Stimulated activated CD4-positive, alpha-beta T cell treated with anti-CD3 and anti-CD28 coated beads, TNF-alpha, amount 100 ng/mL, for 1 hour (primary cell): ENCODE measurements at regions not wholly inside any gene's neighbourhood (a gene's known extent, or its start where the extent isn't known, plus 50 kb on each side); places are given as distances from the start of the nearest gene placed in this dataset.
"Not testable (repeated sequence)": the region's sequence is repeated elsewhere in the genome, so short reads cannot be mapped to it uniquely, and the experiment has no call there.

ENCODE experiments used
- DNase-seq, 3 donors: peaks; one replicate each; pipeline ENCODE4 v3.0.0-alpha.2; 2020; ENCODE audit warnings: low read depth in 3 of 3, low spot score in 1 of 3

- DNase-seq: no peak
Measured at GRCh38 chr4:81319657-81320056, 104.6 kb upstream of the PRKG2 start.

- DNase-seq: no peak
Measured at GRCh38 chr4:81314897-81315470, 100.0 kb upstream of the PRKG2 start.

GRCh38 chr4:81314196-81314896, 99.3 kb upstream of the PRKG2 start:
- no peak for DNase-seq

GRCh38 chr4:81307991-81308390, 93.0 kb upstream of the PRKG2 start:
- DNase-seq: no peak

- no peak for DNase-seq
Measured at GRCh38 chr4:81304871-81305270, 89.8 kb upstream of the PRKG2 start.

GRCh38 chr4:81300352-81300751, 85.3 kb upstream of the PRKG2 start:
- DNase-seq: not testable (repeated sequence)

GRCh38 chr4:81290813-81291212, 75.8 kb upstream of the PRKG2 start:
- no peak for DNase-seq

GRCh38 chr4:81287101-81287500, 72.1 kb upstream of the PRKG2 start:
- DNase-seq: no peak

- no peak for DNase-seq
Measured at GRCh38 chr4:81282131-81282530, 67.1 kb upstream of the PRKG2 start.

- no peak for DNase-seq
Measured at GRCh38 chr4:81274460-81274859, 59.4 kb upstream of the PRKG2 start.

GRCh38 chr4:81272671-81273070, 57.6 kb upstream of the PRKG2 start:
- no peak for DNase-seq
